ENCODE measurements at regions not wholly inside any gene's neighbourhood (a gene's known extent, or its start where the extent isn't known, plus 50 kb on each side); places are given as distances from the start of the nearest gene placed in this dataset.

GRCh38 chr6:169397684-169398083, 144.0 kb upstream of the THBS2 start:
- no peak for TF ChIP-seq CTCF (conservative IDR thresholded peaks at IDR 0.05; ENCODE audit: low read depth, low read length)
- TF ChIP-seq EZH2 (IDR thresholded peaks at IDR 0.05; ENCODE audit: low read length, unreplicated experiment) = no peak
- no peak for TF ChIP-seq EZH2phosphoT487 (IDR thresholded peaks at IDR 0.05; ENCODE audit: borderline replicate concordance, low read length)

Data from PC-3 (cell line).